Natural killer cell treated with Interleukin-12 subunit alpha and Interleukin-12 subunit beta and Interleukin-15 and Interleukin-18, amount 100 ng/mL, for 72 hours (primary cell): ENCODE measurements at regions not wholly inside any gene's neighbourhood (a gene's known extent, or its start where the extent isn't known, plus 50 kb on each side); places are given as distances from the start of the nearest gene placed in this dataset.

ENCODE experiments used
- ATAC-seq, 2 donors: fragments of 150-1000 bp; cut with Tn5 transposase in 1 of 2; sonication (Bioruptor Pico), chemical (Tn5 transposase) in 1 of 2; 2 replicates each; pipeline ENCODE4 v1.10.0; 2021
- DNase-seq: peaks from one replicate; pipeline ENCODE4 v3.0.0; 2022; ENCODE audit warnings: low spot score
- H3K27ac Mint-ChIP-seq, 2 donors: 1 replicate in 1 of 2; 2 replicates in 1 of 2; pipeline ENCODE4 v1.8.0; 2022; ENCODE audit warnings: mixed read lengths in 2 of 2, mild to moderate bottlenecking in 1 of 2, moderate library complexity in 1 of 2
- H3K27me3 Mint-ChIP-seq, 2 donors: 1 replicate in 1 of 2; 2 replicates in 1 of 2; pipeline ENCODE4 v1.8.0; 2022; ENCODE audit warnings: mixed read lengths in 2 of 2
- H3K36me3 Mint-ChIP-seq: one replicate; pipeline ENCODE4 v1.8.0; 2022; ENCODE audit warnings: mixed read lengths
- H3K4me1 Mint-ChIP-seq, 2 donors: 1 replicate in 1 of 2; 2 replicates in 1 of 2; pipeline ENCODE4 v1.8.0; 2022; ENCODE audit warnings: low read depth in 2 of 2, mixed read lengths in 2 of 2, mild to moderate bottlenecking in 1 of 2
- H3K4me3 Mint-ChIP-seq: one replicate; pipeline ENCODE4 v1.8.0; 2022; ENCODE audit warnings: mixed read lengths
- H3K9me3 Mint-ChIP-seq: 2 replicates; pipeline ENCODE4 v1.8.0; 2022; ENCODE audit warnings: mixed read lengths

GRCh38 chr5:2515180-2515764, 236.2 kb downstream of the IRX2 start:
- Mint-ChIP-seq H3K27ac (no peak overlapping the region), H3K4me1 (no peaks in the 10 kb centered on the region), H3K9me3 (no peaks in the 10 kb centered on the region), H3K27me3 (no peaks in the 10 kb centered on the region), H3K4me3 (no peak overlapping the region), H3K36me3 (no peaks in the 10 kb centered on the region)
- no peak for DNase-seq
- no peak for ATAC-seq

- Mint-ChIP-seq H3K27ac (no peak overlapping the region), H3K27me3 (no peaks in the 10 kb centered on the region), H3K36me3 (no peaks in the 10 kb centered on the region), H3K4me3 (no peak overlapping the region), H3K4me1 (no peaks in the 10 kb centered on the region), H3K9me3 (no peaks in the 10 kb centered on the region)
- no peak for DNase-seq
- no peak for ATAC-seq
Observed at GRCh38 chr5:2514484-2514883, 237.0 kb downstream of the IRX2 start.

GRCh38 chr5:2511706-2512105, 239.8 kb downstream of the IRX2 start:
- no peaks in the 10 kb centered on the region for H3K36me3 Mint-ChIP-seq
- ATAC-seq: no peak
- H3K4me3 Mint-ChIP-seq: no peak overlapping the region
- no peaks in the 10 kb centered on the region for H3K4me1 Mint-ChIP-seq
- no peak for DNase-seq
- H3K9me3 Mint-ChIP-seq: no peaks in the 10 kb centered on the region
- no peaks in the 10 kb centered on the region for H3K27me3 Mint-ChIP-seq
- H3K27ac Mint-ChIP-seq: no peak overlapping the region

GRCh38 chr5:2511126-2511525, 240.4 kb downstream of the IRX2 start:
- H3K4me1 Mint-ChIP-seq: no peaks in the 10 kb centered on the region

GRCh38 chr5:2509527-2509926, 241.9 kb downstream of the IRX2 start:
- no peaks in the 10 kb centered on the region for H3K4me1 Mint-ChIP-seq
- H3K9me3 Mint-ChIP-seq: no peaks in the 10 kb centered on the region
- H3K4me3 Mint-ChIP-seq: no peak overlapping the region
- ATAC-seq: no peak
- no peaks in the 10 kb centered on the region for H3K36me3 Mint-ChIP-seq
- DNase-seq: no peak
- H3K27ac Mint-ChIP-seq: no peak overlapping the region
- H3K27me3 Mint-ChIP-seq: no peaks in the 10 kb centered on the region

More at GRCh38 chr5:2511126-2511525, 240.4 kb downstream of the IRX2 start:
- Mint-ChIP-seq H3K9me3 (no peaks in the 10 kb centered on the region), H3K36me3 (no peaks in the 10 kb centered on the region), H3K4me3 (no peak overlapping the region), H3K27me3 (no peaks in the 10 kb centered on the region), H3K27ac (no peak overlapping the region)
- ATAC-seq: no peak
- DNase-seq: no peak

- H3K4me3 Mint-ChIP-seq: no peak overlapping the region
- no peaks in the 10 kb centered on the region for H3K9me3 Mint-ChIP-seq
- no peak for DNase-seq
- no peaks in the 10 kb centered on the region for H3K27me3 Mint-ChIP-seq
- H3K36me3 Mint-ChIP-seq: no peaks in the 10 kb centered on the region
- H3K27ac Mint-ChIP-seq: no peak overlapping the region
- H3K4me1 Mint-ChIP-seq: no peaks in the 10 kb centered on the region
- no peak for ATAC-seq
Observed at GRCh38 chr5:2508514-2508913, 243.0 kb downstream of the IRX2 start.

GRCh38 chr5:2507611-2508010, 243.9 kb downstream of the IRX2 start:
- ATAC-seq (no peak), DNase-seq (no peak)
- Mint-ChIP-seq H3K9me3 (no peaks in the 10 kb centered on the region), H3K4me3 (no peak overlapping the region), H3K27ac (no peak overlapping the region), H3K27me3 (no peaks in the 10 kb centered on the region), H3K36me3 (no peaks in the 10 kb centered on the region), H3K4me1 (no peaks in the 10 kb centered on the region)

- Mint-ChIP-seq H3K4me3 (no peak overlapping the region), H3K36me3 (no peaks in the 10 kb centered on the region), H3K9me3 (no peaks in the 10 kb centered on the region), H3K4me1 (no peaks in the 10 kb centered on the region), H3K27me3 (no peaks in the 10 kb centered on the region), H3K27ac (no peak overlapping the region)
- ATAC-seq (no peak), DNase-seq (no peak)
Observed at GRCh38 chr5:2506603-2507002, 244.9 kb downstream of the IRX2 start.

- H3K4me3 Mint-ChIP-seq: no peak overlapping the region
- no peak overlapping the region for H3K27ac Mint-ChIP-seq
- H3K27me3 Mint-ChIP-seq: no peaks in the 10 kb centered on the region
- no peaks in the 10 kb centered on the region for H3K9me3 Mint-ChIP-seq
- H3K36me3 Mint-ChIP-seq: no peaks in the 10 kb centered on the region
- DNase-seq: no peak
- no peaks in the 10 kb centered on the region for H3K4me1 Mint-ChIP-seq
- ATAC-seq: no peak
Observed at GRCh38 chr5:2505217-2505616, 246.3 kb downstream of the IRX2 start.

GRCh38 chr5:2502970-2503594, 248.4 kb downstream of the IRX2 start:
- ATAC-seq (no peak), DNase-seq (no peak)
- Mint-ChIP-seq H3K4me3 (no peak overlapping the region), H3K27me3 (no peaks in the 10 kb centered on the region), H3K4me1 (no peaks in the 10 kb centered on the region), H3K27ac (no peak overlapping the region), H3K36me3 (no peaks in the 10 kb centered on the region), H3K9me3 (peaks cover 5% of the 10 kb centered on the region)

GRCh38 chr5:2499917-2500316, 251.6 kb downstream of the IRX2 start:
- no peaks in the 10 kb centered on the region for H3K4me1 Mint-ChIP-seq
- H3K27ac Mint-ChIP-seq: no peak overlapping the region
- H3K9me3 Mint-ChIP-seq: peaks cover 5% of the 10 kb centered on the region
- no peak overlapping the region for H3K4me3 Mint-ChIP-seq
- no peaks in the 10 kb centered on the region for H3K27me3 Mint-ChIP-seq
- no peaks in the 10 kb centered on the region for H3K36me3 Mint-ChIP-seq
- DNase-seq (no peak), ATAC-seq (no peak)

- H3K27ac Mint-ChIP-seq: no peak overlapping the region
- H3K27me3 Mint-ChIP-seq: no peaks in the 10 kb centered on the region
- no peaks in the 10 kb centered on the region for H3K4me1 Mint-ChIP-seq
- no peak for ATAC-seq
- no peak overlapping the region for H3K4me3 Mint-ChIP-seq
- H3K36me3 Mint-ChIP-seq: no peaks in the 10 kb centered on the region
- DNase-seq: no peak
- peaks cover 5% of the 10 kb centered on the region for H3K9me3 Mint-ChIP-seq
Observed at GRCh38 chr5:2496891-2497290, 254.6 kb downstream of the IRX2 start.

- Mint-ChIP-seq H3K27ac (no peak overlapping the region), H3K4me1 (no peaks in the 10 kb centered on the region), H3K36me3 (no peaks in the 10 kb centered on the region), H3K27me3 (no peaks in the 10 kb centered on the region), H3K4me3 (no peak overlapping the region), H3K9me3 (peaks cover 5% of the 10 kb centered on the region)
- ATAC-seq (peak in 1 of 2 donors; percentile 24), DNase-seq (no peak)
Observed at GRCh38 chr5:2496126-2496525, 255.4 kb downstream of the IRX2 start.

- Mint-ChIP-seq H3K27ac (no peak overlapping the region), H3K4me3 (no peak overlapping the region), H3K27me3 (no peaks in the 10 kb centered on the region), H3K36me3 (no peaks in the 10 kb centered on the region), H3K4me1 (no peaks in the 10 kb centered on the region), H3K9me3 (no peaks in the 10 kb centered on the region)
- no peak for DNase-seq
- ATAC-seq: no peak
Observed at GRCh38 chr5:2493356-2493755, 258.1 kb downstream of the IRX2 start.

GRCh38 chr5:2492476-2492875, 259.0 kb downstream of the IRX2 start:
- no peaks in the 10 kb centered on the region for H3K36me3 Mint-ChIP-seq
- no peak for DNase-seq
- no peaks in the 10 kb centered on the region for H3K4me1 Mint-ChIP-seq
- H3K27me3 Mint-ChIP-seq: no peaks in the 10 kb centered on the region
- no peak overlapping the region for H3K4me3 Mint-ChIP-seq
- H3K9me3 Mint-ChIP-seq: no peaks in the 10 kb centered on the region
- no peak overlapping the region for H3K27ac Mint-ChIP-seq
- ATAC-seq: no peak
